Progenitor cell of endocrine pancreas (in vitro differentiated cells): ENCODE measurements at regions not wholly inside any gene's neighbourhood (a gene's known extent, or its start where the extent isn't known, plus 50 kb on each side); places are given as distances from the start of the nearest gene placed in this dataset.
A peak's percentile ranks its signal among the peaks of the same experiment; 100 is the strongest.
"Not testable (repeated sequence)": the region's sequence is repeated elsewhere in the genome, so short reads cannot be mapped to it uniquely, and the experiment has no call there.

Experiments used
- DNase-seq: peaks from one replicate; pipeline ENCODE4 v3.0.0; 2021; ENCODE audit warnings: low spot score; ENCODE audit not compliant: unreplicated experiment
- H3K27ac Mint-ChIP-seq: 2 replicates; pipeline ENCODE4 v1.8.0; 2021; ENCODE audit warnings: mild to moderate bottlenecking, moderate library complexity, mixed read lengths
- H3K27me3 Mint-ChIP-seq: 2 replicates; pipeline ENCODE4 v1.8.0; 2021; ENCODE audit warnings: mixed read lengths
- H3K36me3 Mint-ChIP-seq: 2 replicates; pipeline ENCODE4 v1.8.0; 2022; ENCODE audit warnings: mixed read lengths; ENCODE audit not compliant: insufficient read depth
- H3K4me1 Mint-ChIP-seq: 2 replicates; pipeline ENCODE4 v1.8.0; 2021; ENCODE audit warnings: low read depth, mixed read lengths
- H3K4me3 Mint-ChIP-seq: 2 replicates; pipeline ENCODE4 v1.8.0; 2021; ENCODE audit warnings: low read depth, mild to moderate bottlenecking, moderate library complexity, mixed read lengths
- H3K9me3 Mint-ChIP-seq: 2 replicates; pipeline ENCODE4 v1.8.0; 2021; ENCODE audit warnings: low read depth, mixed read lengths
- CTCF ChIP-seq: fragments of 200-600 bp; sonication (generic); IDR thresholded peaks from one replicate; pipeline ENCODE4 v1.5.0; 2021; ENCODE audit warnings: antibody characterized with exemption, mild to moderate bottlenecking; ENCODE audit not compliant: unreplicated experiment

GRCh38 chr3:66933233-66933632, 64.9 kb upstream of the KBTBD8 start:
- no peaks in the 10 kb centered on the region for H3K27me3 Mint-ChIP-seq
- H3K4me3 Mint-ChIP-seq: no peak overlapping the region
- TF ChIP-seq CTCF: no peak
- H3K36me3 Mint-ChIP-seq: no peaks in the 10 kb centered on the region
- DNase-seq: no peak
- peaks cover 34% of the 10 kb centered on the region for H3K4me1 Mint-ChIP-seq
- H3K9me3 Mint-ChIP-seq: no peaks in the 10 kb centered on the region
- H3K27ac Mint-ChIP-seq: no peak overlapping the region

GRCh38 chr3:66934041-66934440, 64.1 kb upstream of the KBTBD8 start:
- H3K9me3 Mint-ChIP-seq: no peaks in the 10 kb centered on the region
- no peak for DNase-seq
- no peak overlapping the region for H3K27ac Mint-ChIP-seq
- no peak overlapping the region for H3K4me3 Mint-ChIP-seq
- no peak for TF ChIP-seq CTCF
- H3K36me3 Mint-ChIP-seq: no peaks in the 10 kb centered on the region
- peaks cover 34% of the 10 kb centered on the region for H3K4me1 Mint-ChIP-seq
- no peaks in the 10 kb centered on the region for H3K27me3 Mint-ChIP-seq

- no peak overlapping the region for H3K4me3 Mint-ChIP-seq
- no peaks in the 10 kb centered on the region for H3K9me3 Mint-ChIP-seq
- TF ChIP-seq CTCF: no peak
- H3K27me3 Mint-ChIP-seq: no peaks in the 10 kb centered on the region
- no peaks in the 10 kb centered on the region for H3K36me3 Mint-ChIP-seq
- no peak overlapping the region for H3K27ac Mint-ChIP-seq
- no peak for DNase-seq
- peaks cover 34% of the 10 kb centered on the region for H3K4me1 Mint-ChIP-seq
Observed at GRCh38 chr3:66934725-66935124, 63.4 kb upstream of the KBTBD8 start.

- peaks cover 17% of the 10 kb centered on the region for H3K4me1 Mint-ChIP-seq
- H3K27me3 Mint-ChIP-seq, H3K4me3 Mint-ChIP-seq, H3K36me3 Mint-ChIP-seq, DNase-seq, H3K9me3 Mint-ChIP-seq, H3K27ac Mint-ChIP-seq: not testable (repeated sequence)
Observed at GRCh38 chr3:66937041-66937440, 61.1 kb upstream of the KBTBD8 start.

- Mint-ChIP-seq H3K27ac (no peak overlapping the region), H3K4me3 (no peak overlapping the region), H3K9me3 (peaks cover 4% of the 10 kb centered on the region), H3K36me3 (no peaks in the 10 kb centered on the region), H3K27me3 (peaks cover 3% of the 10 kb centered on the region), H3K4me1 (peaks cover 6% of the 10 kb centered on the region)
- peak; percentile 90 for TF ChIP-seq CTCF
- peak; percentile 17 for DNase-seq
Observed at GRCh38 chr3:66938338-66938963, 59.7 kb upstream of the KBTBD8 start.

GRCh38 chr3:66948041-66948440, 50.1 kb upstream of the KBTBD8 start:
- DNase-seq: no peak
- no peaks in the 10 kb centered on the region for H3K27me3 Mint-ChIP-seq
- H3K4me1 Mint-ChIP-seq: no peaks in the 10 kb centered on the region
- no peak for TF ChIP-seq CTCF
- H3K27ac Mint-ChIP-seq: no peak overlapping the region
- H3K36me3 Mint-ChIP-seq: no peaks in the 10 kb centered on the region
- H3K4me3 Mint-ChIP-seq: no peak overlapping the region
- H3K9me3 Mint-ChIP-seq: peaks cover 4% of the 10 kb centered on the region
